Neuronal stem cell (in vitro differentiated cells): ENCODE measurements at regions not wholly inside any gene's neighbourhood (a gene's known extent, or its start where the extent isn't known, plus 50 kb on each side); places are given as distances from the start of the nearest gene placed in this dataset.
"Not testable (repeated sequence)": the region's sequence is repeated elsewhere in the genome, so short reads cannot be mapped to it uniquely, and the experiment has no call there.

Source experiments
- DNase-seq: peaks from one replicate; pipeline ENCODE4 v3.0.0-alpha.2; 2013; ENCODE audit warnings: low spot score
- H2AFZ ChIP-seq: one replicate; pipeline ENCODE4 v1.6.1; 2013; ENCODE audit warnings: mild to moderate bottlenecking, low read length, inconsistent platforms
- H2AK5ac ChIP-seq: 2 replicates; pipeline ENCODE4 v1.6.1; 2013; ENCODE audit warnings: low read depth, mild to moderate bottlenecking, inconsistent platforms, low read length, moderate library complexity, mixed read lengths
- H2BK120ac ChIP-seq: 2 replicates; pipeline ENCODE4 v1.6.1; 2013; ENCODE audit warnings: low read depth, mild to moderate bottlenecking, inconsistent platforms, low read length, moderate library complexity, mixed read lengths
- H2BK12ac ChIP-seq: one replicate; pipeline ENCODE4 v1.6.1; 2013; ENCODE audit warnings: low read length, inconsistent platforms
- H2BK15ac ChIP-seq: 2 replicates; pipeline ENCODE4 v1.6.1; 2013; ENCODE audit warnings: mild to moderate bottlenecking, low read length, inconsistent platforms, mixed read lengths
- H2BK5ac ChIP-seq: one replicate; pipeline ENCODE4 v1.6.1; 2013; ENCODE audit warnings: inconsistent platforms, mild to moderate bottlenecking, low read length, moderate library complexity
- H3K14ac ChIP-seq: one replicate; pipeline ENCODE4 v1.6.1; 2013; ENCODE audit warnings: low read length, inconsistent platforms
- H3K18ac ChIP-seq: 2 replicates; pipeline ENCODE4 v1.6.1; 2013; ENCODE audit warnings: low read length, inconsistent platforms
- H3K23ac ChIP-seq: 2 replicates; pipeline ENCODE4 v1.6.1; 2013; ENCODE audit warnings: low read depth, mild to moderate bottlenecking, mixed read lengths, low read length, inconsistent platforms; ENCODE audit not compliant: poor library complexity
- H3K27ac ChIP-seq: replicated peaks from 3 replicates; pipeline ENCODE4 v1.5.1; 2013; ENCODE audit warnings: low read length, inconsistent platforms
- H3K27me3 ChIP-seq, 3 experiments: 2 replicates each; pipeline ENCODE4 v1.6.1; 2013; ENCODE audit warnings: low read length in 3 of 3, mild to moderate bottlenecking in 2 of 3, inconsistent platforms in 1 of 3, low read depth in 1 of 3, mixed read lengths in 1 of 3, moderate library complexity in 1 of 3; ENCODE audit not compliant: control insufficient read depth in 3 of 3, insufficient read depth in 3 of 3
- H3K36me3 ChIP-seq, 2 donors: replicated peaks in 1 of 2; 2 replicates each; pipeline ENCODE4 v1.6.1; 2013; ENCODE audit warnings: low read length in 2 of 2; ENCODE audit not compliant: control insufficient read depth in 2 of 2, insufficient read depth in 2 of 2
- H3K4ac ChIP-seq: 2 replicates; pipeline ENCODE4 v1.6.1; 2013; ENCODE audit warnings: inconsistent platforms, mild to moderate bottlenecking, low read length, moderate library complexity
- H3K4me1 ChIP-seq, 2 donors: 1 replicate in 1 of 2; 2 replicates in 1 of 2; pipeline ENCODE4 v1.6.1; 2013; ENCODE audit warnings: low read length in 2 of 2, low read depth in 1 of 2; ENCODE audit not compliant: control insufficient read depth in 2 of 2, insufficient read depth in 1 of 2
- H3K4me2 ChIP-seq: one replicate; pipeline ENCODE4 v1.6.1; 2013; ENCODE audit warnings: mild to moderate bottlenecking, low read length, inconsistent platforms; ENCODE audit not compliant: insufficient read depth, poor library complexity, severe bottlenecking
- H3K4me3 ChIP-seq, 2 donors: 2 replicates each; pipeline ENCODE4 v1.5.1; 2013; ENCODE audit warnings: low read length in 2 of 2, mild to moderate bottlenecking in 2 of 2, inconsistent platforms in 1 of 2, moderate library complexity in 1 of 2
- H3K79me1 ChIP-seq: one replicate; pipeline ENCODE4 v1.6.1; 2013; ENCODE audit warnings: low read depth, mild to moderate bottlenecking, inconsistent platforms, low read length, moderate library complexity
- H3K9ac ChIP-seq: one replicate; pipeline ENCODE4 v1.6.1; 2013; ENCODE audit warnings: mild to moderate bottlenecking, low read depth, low read length, inconsistent platforms; ENCODE audit not compliant: poor library complexity
- H3K9me3 ChIP-seq, 2 donors: replicated peaks in 1 of 2; 2 replicates each; pipeline versions ENCODE3 to v1.6.1; 2013; ENCODE audit warnings: low read length in 2 of 2, mild to moderate bottlenecking in 2 of 2, inconsistent platforms in 1 of 2, low read depth in 1 of 2, mixed read lengths in 1 of 2, moderate library complexity in 1 of 2; ENCODE audit not compliant: control insufficient read depth in 2 of 2, insufficient read depth in 1 of 2
- H4K8ac ChIP-seq: one replicate; pipeline ENCODE4 v1.6.1; 2013; ENCODE audit warnings: low read depth, mild to moderate bottlenecking, inconsistent platforms, low read length, moderate library complexity
- H4K91ac ChIP-seq: one replicate; pipeline ENCODE4 v1.6.1; 2013; ENCODE audit warnings: low read length, low read depth, mild to moderate bottlenecking, inconsistent platforms; ENCODE audit not compliant: poor library complexity
- WGBS, 2 donors: extraction: QIAGEN DNeasy Blood & Tissue Kit; methylation state at CpG; one replicate each; pipeline ENCODE4 v1.1.7; 2013; ENCODE audit warnings: missing lambda C conversion rate in 2 of 2, mixed read lengths in 1 of 2; ENCODE audit not compliant: insufficient read length in 2 of 2, insufficient replicate concordance in 1 of 2; ENCODE audit errors: extremely low coverage in 2 of 2; 5-methylcytosine and 5-hydroxymethylcytosine counted together

DNA sequence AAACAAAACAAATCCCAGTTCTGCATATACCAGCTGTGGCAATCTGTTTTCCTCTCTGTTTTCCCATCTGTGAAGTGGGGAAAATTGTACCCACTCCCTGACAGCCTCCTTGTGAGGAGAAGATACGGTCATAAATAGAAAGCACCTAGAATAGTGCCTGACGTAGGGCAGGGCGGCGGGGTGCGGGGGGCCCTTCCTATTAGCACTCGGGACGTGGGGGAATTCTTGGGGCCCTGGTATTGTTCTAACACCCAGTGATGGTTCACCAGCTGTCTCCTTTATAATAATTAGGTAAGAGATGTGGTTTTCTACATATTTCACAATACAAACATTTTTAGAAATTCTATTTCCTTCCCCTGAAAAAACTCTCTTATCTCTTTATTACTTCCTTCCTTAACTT lies 93.4 kb downstream of the NSUN5 start:
- not testable (repeated sequence) for H2AFZ ChIP-seq, DNase-seq
- no CpG with 5 or more reads among the region's 7 CpGs for WGBS, 2 donors

DNA sequence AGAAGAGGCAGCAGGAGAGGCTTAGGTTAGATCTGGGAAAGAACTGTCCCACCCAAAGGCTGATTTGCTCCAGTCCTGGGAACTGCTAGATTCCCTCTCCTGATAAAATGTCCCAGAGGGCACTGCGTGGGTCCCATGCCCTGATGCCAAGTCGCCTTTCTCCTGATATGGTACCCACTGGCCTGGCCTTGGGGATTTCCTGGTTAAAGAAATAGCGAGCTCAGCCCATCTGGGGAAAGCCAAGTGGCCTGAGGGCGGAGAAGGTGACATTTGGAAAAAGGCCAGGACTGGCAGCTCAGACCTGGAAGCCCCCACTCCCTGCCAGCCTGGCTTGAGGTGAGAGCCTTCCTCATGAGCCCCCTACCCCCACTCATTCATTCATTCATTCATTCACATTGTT lies 94.2 kb downstream of the NSUN5 start:
- not testable (repeated sequence) for H3K4me3 ChIP-seq, DNase-seq

More for the DNA sequence above, 93.4 kb downstream of the NSUN5 start:
- not testable (repeated sequence) for H3K79me1 ChIP-seq, H3K36me3 ChIP-seq, H3K18ac ChIP-seq, H3K4me3 ChIP-seq, H3K9ac ChIP-seq, H3K27me3 ChIP-seq, H2BK15ac ChIP-seq, H3K4ac ChIP-seq, H2BK5ac ChIP-seq, H3K4me1 ChIP-seq, H2BK120ac ChIP-seq, H3K27ac ChIP-seq, H4K8ac ChIP-seq, H3K4me2 ChIP-seq, H2BK12ac ChIP-seq, H3K9me3 ChIP-seq, H3K23ac ChIP-seq, H3K14ac ChIP-seq, H4K91ac ChIP-seq, H2AK5ac ChIP-seq

GRCh38 chr7:73213076-73213475 lies 95.5 kb downstream of the NSUN5 start:
- H3K9ac ChIP-seq, H3K36me3 ChIP-seq, H3K9me3 ChIP-seq, H2AFZ ChIP-seq, H3K4ac ChIP-seq, H3K4me2 ChIP-seq, H3K14ac ChIP-seq, H4K8ac ChIP-seq, H3K18ac ChIP-seq, H2BK120ac ChIP-seq, H2BK5ac ChIP-seq, H3K27ac ChIP-seq, H3K23ac ChIP-seq, H2AK5ac ChIP-seq, H3K27me3 ChIP-seq, H2BK15ac ChIP-seq, H2BK12ac ChIP-seq, H4K91ac ChIP-seq, DNase-seq, H3K4me1 ChIP-seq, H3K4me3 ChIP-seq, H3K79me1 ChIP-seq: not testable (repeated sequence)
- WGBS, 2 donors = no CpG with 5 or more reads among the region's 7 CpGs

More for the DNA sequence above, 94.2 kb downstream of the NSUN5 start:
- H2AK5ac ChIP-seq, H2BK5ac ChIP-seq, H3K4me1 ChIP-seq, H3K36me3 ChIP-seq, H3K14ac ChIP-seq, H3K4me2 ChIP-seq, H3K23ac ChIP-seq, H3K27me3 ChIP-seq, H3K9me3 ChIP-seq, H2BK12ac ChIP-seq, H2AFZ ChIP-seq, H3K4ac ChIP-seq, H3K9ac ChIP-seq, H2BK15ac ChIP-seq, H3K79me1 ChIP-seq, H2BK120ac ChIP-seq, H4K8ac ChIP-seq, H4K91ac ChIP-seq, H3K27ac ChIP-seq, H3K18ac ChIP-seq: not testable (repeated sequence)
- no CpG with 5 or more reads among the region's 4 CpGs for WGBS, 2 donors

GRCh38 chr7:73205594-73205993 lies 103.0 kb downstream of the NSUN5 start:
- H4K8ac ChIP-seq, H3K4me2 ChIP-seq, H3K23ac ChIP-seq, H3K27me3 ChIP-seq, H4K91ac ChIP-seq, H2BK120ac ChIP-seq, H3K9ac ChIP-seq, H3K27ac ChIP-seq, H3K4ac ChIP-seq, H3K9me3 ChIP-seq, H3K4me1 ChIP-seq, H3K14ac ChIP-seq, H2BK5ac ChIP-seq, H3K4me3 ChIP-seq, H3K36me3 ChIP-seq, H2AK5ac ChIP-seq, H2AFZ ChIP-seq, H2BK12ac ChIP-seq, H3K79me1 ChIP-seq, H3K18ac ChIP-seq, H2BK15ac ChIP-seq, DNase-seq: not testable (repeated sequence)
- WGBS, 2 donors = no CpG with 5 or more reads among the region's 3 CpGs
